ENCODE measurements at regions not wholly inside any gene's neighbourhood (a gene's known extent, or its start where the extent isn't known, plus 50 kb on each side); places are given as distances from the start of the nearest gene placed in this dataset.

DNA sequence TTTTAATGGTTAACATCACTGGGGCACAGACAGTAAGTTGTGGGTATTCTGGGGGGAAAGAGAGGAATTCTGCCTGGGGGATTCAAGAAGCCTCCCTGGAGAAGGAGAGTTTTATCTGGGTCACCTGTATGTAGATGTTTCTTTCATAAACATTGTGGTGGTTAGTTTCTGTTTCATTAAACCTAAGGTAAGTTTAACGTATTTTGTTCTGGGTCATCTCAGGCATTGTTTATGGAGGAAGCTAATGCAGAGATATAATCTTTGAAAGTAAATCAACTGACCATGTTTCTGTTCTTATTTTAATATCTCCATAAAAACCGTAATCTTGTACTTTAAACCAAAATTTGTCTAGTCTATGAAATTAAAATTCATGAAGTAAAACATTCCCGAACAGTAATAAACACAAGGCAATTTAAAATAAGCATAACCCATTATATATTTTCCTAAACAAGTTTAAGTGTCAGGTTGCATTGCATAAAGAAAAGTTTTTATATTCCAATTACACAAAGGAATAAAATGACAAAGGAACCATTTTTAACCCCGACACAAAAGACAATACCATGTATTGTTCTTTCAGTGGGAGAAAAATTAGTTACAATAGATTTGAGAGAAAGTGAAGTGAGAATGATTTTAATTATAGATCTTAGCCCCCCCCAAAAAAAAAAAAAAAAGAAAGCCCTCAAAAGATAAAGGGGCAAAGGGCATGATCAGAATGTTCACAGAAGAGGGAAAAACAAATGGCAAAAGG, 274.6 kb upstream of the TBL1XR1 start:
- no peaks in the 10 kb centered on the region for H3K27me3 Mint-ChIP-seq (ENCODE audit: low read depth)
- H3K4me3 Mint-ChIP-seq = no peak overlapping the region
- H3K27ac Mint-ChIP-seq = no peak overlapping the region
- H3K4me1 Mint-ChIP-seq (ENCODE audit: low read depth) = no peaks in the 10 kb centered on the region
- peaks cover 5% of the 10 kb centered on the region for H3K9me3 Mint-ChIP-seq
- H3K36me3 Mint-ChIP-seq (ENCODE audit: low read depth) = no peaks in the 10 kb centered on the region

DNA sequence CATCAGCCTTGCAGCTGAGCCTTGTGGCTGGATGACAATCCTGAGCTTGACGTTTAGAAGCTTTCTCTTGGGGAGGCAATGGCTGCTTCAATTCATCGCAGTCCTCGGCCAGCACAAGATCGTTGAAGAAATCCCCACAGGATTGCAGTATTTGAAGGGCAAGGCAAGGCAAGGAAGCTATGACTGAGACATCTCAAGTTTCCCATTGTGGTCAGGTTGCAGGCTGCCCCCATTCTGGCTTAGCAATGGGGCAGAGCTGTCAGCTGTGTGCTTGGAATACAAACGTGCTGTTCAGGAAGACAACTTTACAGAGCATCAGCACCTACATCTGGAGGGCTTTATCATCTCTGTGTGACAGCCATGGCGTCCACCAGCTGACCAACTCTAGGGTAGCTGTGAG, 275.9 kb upstream of the TBL1XR1 start:
- no peak overlapping the region for H3K27ac Mint-ChIP-seq
- peaks cover 5% of the 10 kb centered on the region for H3K9me3 Mint-ChIP-seq
- H3K4me3 Mint-ChIP-seq = no peak overlapping the region
- H3K36me3 Mint-ChIP-seq (ENCODE audit: low read depth) = no peaks in the 10 kb centered on the region
- no peaks in the 10 kb centered on the region for H3K4me1 Mint-ChIP-seq (ENCODE audit: low read depth)
- H3K27me3 Mint-ChIP-seq (ENCODE audit: low read depth) = no peaks in the 10 kb centered on the region

DNA sequence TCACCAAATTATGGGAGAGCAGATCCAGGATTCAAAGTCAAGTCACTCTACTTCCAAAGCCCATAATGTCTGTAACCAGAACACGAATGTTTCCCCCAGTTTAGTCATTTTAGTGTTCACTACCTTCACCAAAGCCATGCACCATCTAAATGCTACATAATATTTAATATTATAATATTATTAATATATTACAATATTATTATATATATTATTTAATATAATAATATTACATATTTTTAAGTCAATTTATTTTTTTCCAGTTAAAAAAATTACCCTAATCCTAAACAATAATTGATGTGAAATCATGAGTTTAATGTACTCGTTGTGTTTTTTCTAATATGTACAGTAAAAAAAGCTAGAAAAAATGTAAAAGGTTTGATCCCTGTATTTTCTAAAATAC, 276.6 kb upstream of the TBL1XR1 start:
- no peaks in the 10 kb centered on the region for H3K36me3 Mint-ChIP-seq (ENCODE audit: low read depth)
- H3K4me3 Mint-ChIP-seq = no peak overlapping the region
- H3K9me3 Mint-ChIP-seq = peaks cover 3% of the 10 kb centered on the region
- no peaks in the 10 kb centered on the region for H3K4me1 Mint-ChIP-seq (ENCODE audit: low read depth)
- H3K27me3 Mint-ChIP-seq (ENCODE audit: low read depth) = no peaks in the 10 kb centered on the region
- no peak overlapping the region for H3K27ac Mint-ChIP-seq

DNA sequence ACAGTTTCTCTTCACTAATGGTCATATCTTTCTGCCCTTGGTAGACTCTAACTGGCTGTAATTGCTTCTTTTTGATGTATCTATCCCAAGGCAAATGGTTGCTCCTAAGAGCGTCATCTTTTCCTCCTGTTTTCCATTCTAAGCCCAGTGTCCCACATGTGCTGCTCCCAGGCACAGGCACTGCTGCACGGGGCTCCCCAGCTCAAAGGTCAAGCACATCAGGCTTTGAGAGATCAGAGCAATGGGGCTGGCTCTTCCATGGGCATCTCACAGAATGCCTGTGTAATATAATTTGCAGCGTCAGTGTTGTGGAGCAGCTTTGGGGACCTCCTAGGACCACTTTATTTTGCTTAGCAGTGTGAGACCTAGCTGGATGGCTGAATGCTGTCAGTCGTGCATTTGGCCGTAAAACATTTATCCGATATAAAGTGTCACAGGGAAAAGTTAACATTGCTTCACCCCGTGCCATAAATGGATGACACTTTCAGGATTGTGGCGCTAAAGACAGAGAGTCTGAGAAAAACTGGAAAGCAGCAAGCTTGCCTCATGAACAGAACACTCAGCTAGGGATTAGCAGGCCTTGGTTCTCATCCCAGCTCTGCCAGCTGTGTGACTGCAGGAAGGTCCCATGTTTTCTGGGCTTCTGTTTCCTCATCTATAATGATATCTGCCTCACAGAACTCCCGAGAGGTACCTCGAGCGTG, 277.5 kb upstream of the TBL1XR1 start:
- no peaks in the 10 kb centered on the region for H3K36me3 Mint-ChIP-seq (ENCODE audit: low read depth)
- no peaks in the 10 kb centered on the region for H3K4me1 Mint-ChIP-seq (ENCODE audit: low read depth)
- no peaks in the 10 kb centered on the region for H3K9me3 Mint-ChIP-seq
- H3K4me3 Mint-ChIP-seq = no peak overlapping the region
- H3K27me3 Mint-ChIP-seq (ENCODE audit: low read depth) = no peaks in the 10 kb centered on the region
- no peak overlapping the region for H3K27ac Mint-ChIP-seq

DNA sequence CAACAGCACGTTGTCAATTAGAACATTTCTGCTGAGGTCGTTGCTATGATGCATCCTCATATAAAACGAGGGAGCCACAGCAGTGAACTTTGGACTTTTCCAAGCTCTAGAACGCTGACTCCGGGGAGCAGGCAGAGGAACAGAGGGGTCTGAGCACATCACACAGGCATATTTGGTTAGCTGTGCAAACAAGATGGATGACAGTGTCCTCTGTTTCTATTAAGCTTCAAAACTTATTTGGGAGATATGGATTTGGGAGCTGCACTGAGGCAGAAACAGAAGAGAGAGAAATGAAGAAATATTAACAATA, 278.0 kb upstream of the TBL1XR1 start:
- H3K27ac Mint-ChIP-seq = no peak overlapping the region
- no peak overlapping the region for H3K4me3 Mint-ChIP-seq
- H3K9me3 Mint-ChIP-seq = no peaks in the 10 kb centered on the region
- no peaks in the 10 kb centered on the region for H3K36me3 Mint-ChIP-seq (ENCODE audit: low read depth)
- H3K4me1 Mint-ChIP-seq (ENCODE audit: low read depth) = no peaks in the 10 kb centered on the region
- no peaks in the 10 kb centered on the region for H3K27me3 Mint-ChIP-seq (ENCODE audit: low read depth)

DNA sequence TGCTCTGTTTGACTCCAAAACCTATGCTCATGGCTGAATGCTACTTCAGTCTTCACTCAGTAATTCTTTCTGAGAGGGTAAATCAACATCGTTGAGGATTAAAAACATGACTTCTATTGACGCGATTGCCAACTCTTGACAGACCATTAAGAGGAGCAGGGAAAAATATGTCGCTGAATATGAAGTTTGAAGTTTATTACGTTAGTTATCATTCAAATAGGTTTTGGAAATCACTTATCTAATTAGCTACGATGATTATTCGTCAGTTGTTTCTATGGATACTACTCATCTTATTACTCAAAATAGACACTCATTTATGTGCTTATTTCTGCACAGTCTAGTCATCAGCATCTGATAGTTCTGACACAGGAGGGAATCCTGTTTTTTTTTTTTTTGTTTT, 279.2 kb upstream of the TBL1XR1 start:
- H3K4me1 Mint-ChIP-seq (ENCODE audit: low read depth) = no peaks in the 10 kb centered on the region
- no peak overlapping the region for H3K4me3 Mint-ChIP-seq
- no peaks in the 10 kb centered on the region for H3K36me3 Mint-ChIP-seq (ENCODE audit: low read depth)
- H3K27me3 Mint-ChIP-seq (ENCODE audit: low read depth) = no peaks in the 10 kb centered on the region
- H3K27ac Mint-ChIP-seq = no peak overlapping the region
- peaks cover 3% of the 10 kb centered on the region for H3K9me3 Mint-ChIP-seq

DNA sequence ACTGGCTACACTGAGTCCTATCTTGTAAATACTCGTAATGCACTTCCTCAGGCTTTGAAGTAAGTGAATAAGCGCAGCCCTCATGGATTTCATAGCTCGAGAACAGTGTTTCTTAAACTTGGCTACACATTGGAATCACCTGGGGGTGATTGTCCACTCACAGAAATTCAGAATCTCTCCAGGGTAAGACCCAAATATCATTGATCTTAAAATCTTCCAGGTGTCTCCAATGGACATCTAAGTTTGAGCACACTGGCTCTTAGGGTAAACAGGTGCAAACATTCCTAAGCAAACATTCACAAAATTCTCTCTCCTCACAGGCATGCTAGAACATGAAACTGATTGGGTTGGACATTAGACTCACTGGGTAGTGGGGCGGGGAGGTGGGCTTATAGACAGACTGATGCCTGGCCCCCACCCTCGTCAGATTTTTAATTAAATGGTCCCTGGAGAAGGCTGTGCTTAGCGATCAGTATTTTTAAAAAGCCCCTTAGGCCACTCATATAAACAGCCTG, 279.7 kb upstream of the TBL1XR1 start:
- Mint-ChIP-seq H3K9me3 (peaks cover 4% of the 10 kb centered on the region), H3K36me3 (ENCODE audit: low read depth) (no peaks in the 10 kb centered on the region), H3K27ac (no peak overlapping the region), H3K4me1 (ENCODE audit: low read depth) (no peaks in the 10 kb centered on the region), H3K4me3 (no peak overlapping the region), H3K27me3 (ENCODE audit: low read depth) (no peaks in the 10 kb centered on the region)

DNA sequence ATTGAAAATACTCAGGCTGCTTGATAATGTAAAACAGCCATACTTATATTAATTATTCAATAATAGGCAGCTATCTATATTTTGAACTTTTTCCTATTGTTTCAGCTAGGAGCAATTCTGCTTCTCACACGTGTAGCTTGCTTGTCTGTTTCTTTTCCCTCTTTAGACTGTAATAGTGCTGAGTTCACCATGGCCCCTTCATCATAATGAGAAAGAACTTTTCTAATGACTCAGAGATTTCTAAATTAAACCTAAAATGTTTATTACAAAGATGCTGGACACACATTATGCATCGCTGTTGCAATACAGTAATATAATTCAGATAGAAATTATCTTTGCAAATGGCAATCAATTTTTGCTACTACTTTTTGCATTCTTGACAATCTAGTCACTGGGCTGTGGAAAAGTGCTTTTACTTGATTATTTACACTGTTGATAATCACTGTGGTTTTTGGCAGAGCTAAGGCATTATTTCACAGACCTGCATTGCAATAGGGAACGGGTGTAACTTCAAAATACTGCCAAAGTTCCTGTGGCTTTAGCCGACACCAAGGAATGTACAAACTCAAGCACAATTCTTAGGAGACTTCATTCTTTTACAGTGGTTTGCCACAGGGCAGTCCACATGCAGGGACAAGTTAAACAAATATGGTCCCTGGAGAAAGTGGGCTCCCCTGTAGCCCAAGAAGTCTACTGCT, 281.0 kb upstream of the TBL1XR1 start:
- H3K9me3 Mint-ChIP-seq = peaks cover 4% of the 10 kb centered on the region
- H3K4me3 Mint-ChIP-seq = no peak overlapping the region
- no peaks in the 10 kb centered on the region for H3K36me3 Mint-ChIP-seq (ENCODE audit: low read depth)
- no peaks in the 10 kb centered on the region for H3K27me3 Mint-ChIP-seq (ENCODE audit: low read depth)
- H3K4me1 Mint-ChIP-seq (ENCODE audit: low read depth) = no peaks in the 10 kb centered on the region
- no peak overlapping the region for H3K27ac Mint-ChIP-seq

DNA sequence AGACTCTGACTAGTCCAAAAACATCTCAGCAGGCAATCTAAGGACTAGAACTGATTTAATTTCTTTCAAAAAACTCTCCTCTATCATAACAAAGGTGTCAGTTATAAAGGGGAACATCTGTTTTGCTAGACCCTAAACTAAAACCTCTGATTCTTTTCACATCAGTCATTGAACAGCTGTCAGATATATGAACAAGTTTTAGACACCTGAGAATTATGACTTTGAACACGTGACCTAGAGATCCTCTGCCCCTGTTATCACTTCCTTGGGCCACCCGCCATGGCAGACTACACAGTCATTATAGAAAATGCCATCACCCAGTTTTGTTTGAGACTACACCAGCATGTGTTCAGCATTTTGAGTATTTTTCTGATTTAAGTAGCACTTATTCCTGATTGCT, 282.3 kb upstream of the TBL1XR1 start:
- no peaks in the 10 kb centered on the region for H3K27me3 Mint-ChIP-seq (ENCODE audit: low read depth)
- H3K4me3 Mint-ChIP-seq = no peak overlapping the region
- peaks cover 4% of the 10 kb centered on the region for H3K9me3 Mint-ChIP-seq
- H3K27ac Mint-ChIP-seq = no peak overlapping the region
- no peaks in the 10 kb centered on the region for H3K36me3 Mint-ChIP-seq (ENCODE audit: low read depth)
- no peaks in the 10 kb centered on the region for H3K4me1 Mint-ChIP-seq (ENCODE audit: low read depth)

DNA sequence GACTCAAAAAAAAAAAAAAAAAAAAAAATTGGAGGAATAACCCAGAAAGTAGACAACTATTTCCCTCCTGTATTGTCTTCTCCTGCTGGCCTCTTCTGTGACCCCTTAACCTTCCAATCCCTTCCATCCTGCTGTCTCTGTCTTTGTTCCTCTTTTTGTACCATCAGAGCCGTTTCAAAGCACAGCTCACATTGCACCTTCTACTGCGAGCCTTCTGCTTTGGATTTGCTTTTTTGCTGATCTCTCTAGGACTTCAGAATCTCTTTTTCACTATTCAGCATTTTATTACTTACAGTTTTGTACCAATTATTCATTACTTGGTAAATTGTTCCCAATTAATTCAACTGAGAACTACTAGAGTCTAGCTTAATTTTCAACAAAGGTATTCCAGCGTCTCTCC, 284.0 kb upstream of the TBL1XR1 start:
- Mint-ChIP-seq H3K36me3 (ENCODE audit: low read depth) (no peaks in the 10 kb centered on the region), H3K27me3 (ENCODE audit: low read depth) (no peaks in the 10 kb centered on the region), H3K9me3 (peaks cover 4% of the 10 kb centered on the region), H3K4me1 (ENCODE audit: low read depth) (no peaks in the 10 kb centered on the region), H3K4me3 (no peak overlapping the region), H3K27ac (no peak overlapping the region)

DNA sequence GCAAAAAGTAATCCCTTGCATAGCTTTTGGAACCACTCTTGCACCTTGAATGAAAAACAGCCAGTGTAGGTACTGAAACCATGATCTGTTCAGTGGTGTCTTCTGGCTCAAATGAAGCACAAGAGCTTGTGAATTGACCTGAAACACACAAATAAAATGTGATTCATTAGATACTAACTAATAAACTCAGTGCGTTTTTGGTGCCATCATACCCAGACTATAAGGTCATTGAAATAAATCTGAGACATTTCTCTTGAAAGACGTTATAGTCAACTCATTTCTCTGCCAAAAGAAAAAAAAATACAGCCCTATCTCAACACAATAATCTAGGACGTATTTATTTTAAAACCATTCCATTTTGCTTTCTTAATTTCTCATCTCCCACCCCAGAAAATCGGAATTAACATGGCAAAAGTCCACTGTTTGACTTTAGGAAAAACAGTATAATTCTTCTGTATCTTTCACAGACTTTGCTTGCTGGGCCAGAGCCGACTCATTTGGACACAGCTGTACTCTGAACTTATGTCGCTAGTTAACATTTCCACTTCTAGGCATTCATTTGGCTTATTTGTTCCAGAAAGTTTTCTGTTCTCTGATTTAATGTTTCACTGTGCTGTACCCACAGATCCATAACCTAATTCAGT, 284.9 kb upstream of the TBL1XR1 start:
- no peaks in the 10 kb centered on the region for H3K4me1 Mint-ChIP-seq (ENCODE audit: low read depth)
- H3K4me3 Mint-ChIP-seq = no peak overlapping the region
- no peak overlapping the region for H3K27ac Mint-ChIP-seq
- H3K9me3 Mint-ChIP-seq = peaks cover 4% of the 10 kb centered on the region
- H3K36me3 Mint-ChIP-seq (ENCODE audit: low read depth) = no peaks in the 10 kb centered on the region
- no peaks in the 10 kb centered on the region for H3K27me3 Mint-ChIP-seq (ENCODE audit: low read depth)

DNA sequence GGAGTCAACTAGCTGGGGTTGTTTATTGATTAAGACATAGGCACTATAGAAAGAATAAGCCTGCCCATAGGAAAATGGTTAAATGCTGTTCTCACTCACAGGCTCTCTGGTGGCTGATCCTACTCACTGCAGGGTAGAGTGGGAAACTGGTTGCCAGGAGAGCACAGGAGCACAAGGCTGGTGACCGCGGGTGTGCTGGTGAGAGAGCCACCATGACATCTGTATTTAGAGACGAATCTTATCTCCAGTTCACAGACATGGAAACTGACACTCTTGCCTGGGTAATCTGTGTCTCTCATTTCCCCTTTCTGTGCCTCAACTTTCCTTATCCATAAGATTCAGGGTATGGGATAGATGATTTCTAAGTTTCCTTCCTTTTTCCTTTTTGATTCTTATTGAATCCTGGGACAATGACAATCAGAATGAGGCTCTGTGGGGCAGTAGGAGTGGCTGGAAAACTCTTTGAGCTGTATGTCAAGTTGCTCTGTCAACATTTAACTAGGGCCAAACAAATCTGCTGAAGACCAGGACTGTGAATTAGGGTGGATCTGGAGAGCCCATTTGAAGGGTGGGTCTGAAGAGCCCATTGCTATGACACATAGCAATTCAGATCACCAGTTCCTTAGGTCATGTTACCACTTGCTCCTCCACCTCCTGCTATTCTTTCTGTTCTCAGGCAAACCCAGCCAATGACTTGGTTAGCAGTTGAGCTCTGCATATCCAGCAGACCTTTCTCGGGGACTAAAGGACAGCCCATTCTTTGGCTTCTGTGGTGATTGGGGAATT, 286.1 kb upstream of the TBL1XR1 start:
- H3K27ac Mint-ChIP-seq = no peak overlapping the region
- no peaks in the 10 kb centered on the region for H3K4me1 Mint-ChIP-seq (ENCODE audit: low read depth)
- H3K4me3 Mint-ChIP-seq = no peak overlapping the region
- H3K9me3 Mint-ChIP-seq = peaks cover 4% of the 10 kb centered on the region
- no peaks in the 10 kb centered on the region for H3K36me3 Mint-ChIP-seq (ENCODE audit: low read depth)
- H3K27me3 Mint-ChIP-seq (ENCODE audit: low read depth) = no peaks in the 10 kb centered on the region

DNA sequence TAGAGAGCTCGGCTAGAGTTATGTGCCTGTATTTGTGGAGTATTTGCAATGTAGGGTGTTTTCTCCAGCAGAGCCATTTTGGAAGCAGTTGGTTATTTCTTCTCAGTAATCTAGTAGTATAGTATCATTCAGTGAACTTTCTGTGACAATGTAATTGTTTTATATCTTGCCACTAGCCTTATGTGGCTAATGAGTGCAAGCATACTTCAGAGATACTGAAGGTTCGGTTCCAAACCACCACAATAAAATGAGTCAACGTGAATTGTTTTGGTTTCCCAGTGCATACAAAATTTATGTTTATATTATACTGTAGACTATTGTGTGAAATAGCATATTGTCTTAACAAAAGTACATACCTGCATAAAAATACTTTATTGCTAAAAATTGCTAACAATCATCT, 286.9 kb upstream of the TBL1XR1 start:
- Mint-ChIP-seq H3K36me3 (ENCODE audit: low read depth) (no peaks in the 10 kb centered on the region), H3K27me3 (ENCODE audit: low read depth) (no peaks in the 10 kb centered on the region), H3K4me1 (ENCODE audit: low read depth) (peaks cover 4% of the 10 kb centered on the region), H3K27ac (no peak overlapping the region), H3K4me3 (no peak overlapping the region), H3K9me3 (peaks cover 4% of the 10 kb centered on the region)

DNA sequence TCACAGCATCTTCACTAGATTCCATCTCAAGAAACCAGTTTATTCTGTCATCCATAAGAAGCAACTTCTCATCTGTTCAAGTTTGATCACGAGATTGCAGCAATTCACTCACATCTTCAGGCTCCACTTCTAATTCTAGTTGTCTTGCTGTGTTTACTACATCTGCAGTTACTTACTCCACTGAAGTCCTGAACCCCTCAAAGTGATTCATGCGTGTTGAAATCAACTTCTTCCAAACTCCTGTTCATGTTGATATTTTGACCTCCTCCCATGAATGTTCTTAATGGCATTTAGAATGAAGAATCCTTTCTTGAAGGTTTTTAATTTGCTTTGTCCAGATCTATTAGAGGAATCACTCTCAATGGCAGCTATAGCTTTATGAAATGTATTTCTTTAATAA, 287.6 kb upstream of the TBL1XR1 start:
- no peak overlapping the region for H3K27ac Mint-ChIP-seq
- H3K36me3 Mint-ChIP-seq (ENCODE audit: low read depth) = no peaks in the 10 kb centered on the region
- no peak overlapping the region for H3K4me3 Mint-ChIP-seq
- H3K9me3 Mint-ChIP-seq = peaks cover 4% of the 10 kb centered on the region
- no peaks in the 10 kb centered on the region for H3K27me3 Mint-ChIP-seq (ENCODE audit: low read depth)
- H3K4me1 Mint-ChIP-seq (ENCODE audit: low read depth) = peaks cover 5% of the 10 kb centered on the region
